ENCODE measurements at regions not wholly inside any gene's neighbourhood (a gene's known extent, or its start where the extent isn't known, plus 50 kb on each side); places are given as distances from the start of the nearest gene placed in this dataset.

GRCh38 chr12:85352016-85352415, 72.0 kb downstream of the ALX1 start:
- Mint-ChIP-seq H3K4me3 (ENCODE audit: unreplicated experiment) (no peak overlapping the region), H3K36me3 (ENCODE audit: low read depth, unreplicated experiment) (no peaks in the 10 kb centered on the region), H3K9me3 (ENCODE audit: unreplicated experiment) (no peaks in the 10 kb centered on the region), H3K27me3 (ENCODE audit: unreplicated experiment) (no peaks in the 10 kb centered on the region), H3K27ac (ENCODE audit: unreplicated experiment) (no peak overlapping the region), H3K4me1 (ENCODE audit: unreplicated experiment) (no peaks in the 10 kb centered on the region)
- DNase-seq (ENCODE audit: low spot score) = no peak
- no peak for TF ChIP-seq CTCF (IDR thresholded peaks at IDR 0.05; ENCODE audit: unreplicated experiment)

- Mint-ChIP-seq H3K4me3 (ENCODE audit: unreplicated experiment) (no peak overlapping the region), H3K27me3 (ENCODE audit: unreplicated experiment) (no peaks in the 10 kb centered on the region), H3K9me3 (ENCODE audit: unreplicated experiment) (no peaks in the 10 kb centered on the region), H3K4me1 (ENCODE audit: unreplicated experiment) (no peaks in the 10 kb centered on the region), H3K27ac (ENCODE audit: unreplicated experiment) (no peak overlapping the region), H3K36me3 (ENCODE audit: low read depth, unreplicated experiment) (no peaks in the 10 kb centered on the region)
- no peak for TF ChIP-seq CTCF (IDR thresholded peaks at IDR 0.05; ENCODE audit: unreplicated experiment)
- DNase-seq (ENCODE audit: low spot score) = no peak
Measured at GRCh38 chr12:85356596-85357385, 76.8 kb downstream of the ALX1 start.

- no peak for TF ChIP-seq CTCF (IDR thresholded peaks at IDR 0.05; ENCODE audit: unreplicated experiment)
- no peaks in the 10 kb centered on the region for H3K9me3 Mint-ChIP-seq (ENCODE audit: unreplicated experiment)
- H3K27me3 Mint-ChIP-seq (ENCODE audit: unreplicated experiment) = no peaks in the 10 kb centered on the region
- no peak for DNase-seq (ENCODE audit: low spot score)
- no peak overlapping the region for H3K4me3 Mint-ChIP-seq (ENCODE audit: unreplicated experiment)
- H3K27ac Mint-ChIP-seq (ENCODE audit: unreplicated experiment) = no peak overlapping the region
- H3K4me1 Mint-ChIP-seq (ENCODE audit: unreplicated experiment) = no peaks in the 10 kb centered on the region
- H3K36me3 Mint-ChIP-seq (ENCODE audit: low read depth, unreplicated experiment) = no peaks in the 10 kb centered on the region
Measured at GRCh38 chr12:85357609-85358008, 77.6 kb downstream of the ALX1 start.

- H3K9me3 Mint-ChIP-seq (ENCODE audit: unreplicated experiment) = no peaks in the 10 kb centered on the region
- H3K4me1 Mint-ChIP-seq (ENCODE audit: unreplicated experiment) = no peaks in the 10 kb centered on the region
- no peak for DNase-seq (ENCODE audit: low spot score)
- H3K4me3 Mint-ChIP-seq (ENCODE audit: unreplicated experiment) = no peak overlapping the region
- TF ChIP-seq CTCF (IDR thresholded peaks at IDR 0.05; ENCODE audit: unreplicated experiment) = no peak
- H3K27me3 Mint-ChIP-seq (ENCODE audit: unreplicated experiment) = no peaks in the 10 kb centered on the region
- no peaks in the 10 kb centered on the region for H3K36me3 Mint-ChIP-seq (ENCODE audit: low read depth, unreplicated experiment)
- H3K27ac Mint-ChIP-seq (ENCODE audit: unreplicated experiment) = no peak overlapping the region
Measured at GRCh38 chr12:85358715-85359114, 78.7 kb downstream of the ALX1 start.

GRCh38 chr12:85363382-85364190, 83.6 kb downstream of the ALX1 start:
- no peak overlapping the region for H3K27ac Mint-ChIP-seq (ENCODE audit: unreplicated experiment)
- no peak overlapping the region for H3K4me3 Mint-ChIP-seq (ENCODE audit: unreplicated experiment)
- H3K36me3 Mint-ChIP-seq (ENCODE audit: low read depth, unreplicated experiment) = no peaks in the 10 kb centered on the region
- no peak for TF ChIP-seq CTCF (IDR thresholded peaks at IDR 0.05; ENCODE audit: unreplicated experiment)
- no peaks in the 10 kb centered on the region for H3K9me3 Mint-ChIP-seq (ENCODE audit: unreplicated experiment)
- no peaks in the 10 kb centered on the region for H3K27me3 Mint-ChIP-seq (ENCODE audit: unreplicated experiment)
- no peaks in the 10 kb centered on the region for H3K4me1 Mint-ChIP-seq (ENCODE audit: unreplicated experiment)
- no peak for DNase-seq (ENCODE audit: low spot score)
